HCT116 (cell line): ENCODE measurements at regions not wholly inside any gene's neighbourhood (a gene's known extent, or its start where the extent isn't known, plus 50 kb on each side); places are given as distances from the start of the nearest gene placed in this dataset.

Experiments
- ATAC-seq: fragments of 200-7000 bp; cut with Tn5 transposase; 2 replicates; pipeline ENCODE4 v1.9.1; 2020; ENCODE audit warnings: mild to moderate bottlenecking, moderate library complexity
- BruUV-seq: library from RNA; stranded (reverse); fragments of 400-500 nt; replicated peaks from 2 replicates; lab custom pipeline; 2021; lab: Mats Ljungman, UMichigan
- CTCF ChIA-PET: fragments of 300-600 bp; sonication (Branson Sonifier 250); formaldehyde crosslinking; loops from one replicate; lab custom pipeline; 2021; ENCODE audit warnings: antibody characterized with exemption; lab: Charles Lee
- POLR2A ChIA-PET: fragments of 300-600, 350-600 bp; sonication (Branson Sonifier 250); formaldehyde crosslinking; loops from one replicate; lab custom pipeline; 2021; ENCODE audit warnings: antibody characterized with exemption; lab: Charles Lee
- RAD21 ChIA-PET, 2 experiments: fragments of 300-600 bp; sonication (Branson Sonifier 250); formaldehyde crosslinking; loops; one replicate each; lab custom pipeline; 2023; ENCODE audit warnings: low total read pairs in 2 of 2; ENCODE audit not compliant: uncharacterized antibody in 2 of 2, unreplicated experiment in 2 of 2, low non-redundant PET in 1 of 2; lab: Charles Lee
- DNase-seq: peaks from one replicate; pipeline ENCODE4 v3.0.0-alpha.2; 2010; ENCODE audit warnings: low read depth, low spot score
- H2AFZ ChIP-seq: fragments of 200-600 bp; shearing (Covaris generic), sonication (generic); 2 replicates; pipeline ENCODE4 v1.6.1; 2017; ENCODE audit warnings: low read depth, mixed run types, mixed read lengths, antibody characterized with exemption, low read length; ENCODE audit not compliant: poor library complexity, severe bottlenecking
- H3K27ac ChIP-seq: 2 replicates; pipeline ENCODE4 v1.5.1; 2012; ENCODE audit warnings: low read depth, low read length
- H3K27me3 ChIP-seq: fragments of 200-600 bp; sonication (generic); 2 replicates; pipeline ENCODE4 v1.6.1; 2016; ENCODE audit warnings: mixed run types, low read length, mixed read lengths; ENCODE audit not compliant: insufficient read depth
- H3K36me3 ChIP-seq, 2 experiments: fragments of 200-500 bp in 1 of 2; fragments of 200-600 bp in 1 of 2; sonication (Bioruptor generic) in 1 of 2; sonication (generic) in 1 of 2; 2 replicates each; pipeline versions ENCODE4 v1.5.1 to v1.6.1; 2014 to 2016; ENCODE audit warnings: low read length in 2 of 2, inconsistent platforms in 1 of 2, mixed read lengths in 1 of 2, mixed run types in 1 of 2; ENCODE audit not compliant: insufficient read depth in 2 of 2, control insufficient read depth in 1 of 2
- H3K4me1 ChIP-seq, 2 experiments: fragments of 200-600 bp in 1 of 2; sonication (generic) in 1 of 2; 2 replicates each; pipeline versions ENCODE4 v1.5.1 to v1.6.1; 2012 to 2017; ENCODE audit warnings: low read length in 2 of 2, inconsistent platforms in 1 of 2, mild to moderate bottlenecking in 1 of 2, mixed read lengths in 1 of 2, mixed run types in 1 of 2, moderate library complexity in 1 of 2; ENCODE audit not compliant: insufficient read depth in 2 of 2, control insufficient read depth in 1 of 2
- H3K4me2 ChIP-seq: fragments of 200-600 bp; sonication (generic); 2 replicates; pipeline ENCODE4 v1.6.1; 2017; ENCODE audit warnings: mixed run types, low read length, mixed read lengths
- H3K4me3 ChIP-seq, 2 experiments: fragments of 200-600 bp in 1 of 2; sonication (generic) in 1 of 2; replicated peaks in 1 of 2; 2 replicates each; pipeline ENCODE4 v1.5.1; 2011 to 2016; ENCODE audit warnings: low read length in 2 of 2, control low read depth in 1 of 2, low read depth in 1 of 2, mild to moderate bottlenecking in 1 of 2, mixed read lengths in 1 of 2, mixed run types in 1 of 2
- H3K79me2 ChIP-seq: fragments of 200-600 bp; sonication (generic); 2 replicates; pipeline ENCODE4 v1.6.1; 2017; ENCODE audit warnings: mild to moderate bottlenecking, mixed run types, low read length, moderate library complexity, mixed read lengths; ENCODE audit not compliant: insufficient read depth
- H3K9ac ChIP-seq: fragments of 200-600 bp; sonication (generic); 2 replicates; pipeline ENCODE4 v1.6.1; 2016; ENCODE audit warnings: low read length, mixed read lengths
- H3K9me2 ChIP-seq: fragments of 200-600 bp; sonication (generic), shearing (Covaris generic); 2 replicates; pipeline ENCODE4 v1.6.1; 2017; ENCODE audit warnings: mixed run types, mild to moderate bottlenecking, moderate library complexity; ENCODE audit not compliant: insufficient read depth
- H3K9me3 ChIP-seq, 2 experiments: fragments of 200-500 bp in 1 of 2; fragments of 200-600 bp in 1 of 2; sonication (Bioruptor generic) in 1 of 2; sonication (generic) in 1 of 2; 2 replicates each; pipeline ENCODE4 v1.6.1; 2014 to 2017; ENCODE audit warnings: low read length in 2 of 2, mixed read lengths in 2 of 2, inconsistent platforms in 1 of 2, low read depth in 1 of 2, mild to moderate bottlenecking in 1 of 2, mixed run types in 1 of 2, moderate library complexity in 1 of 2; ENCODE audit not compliant: control insufficient read depth in 1 of 2, insufficient read depth in 1 of 2
- H4K20me1 ChIP-seq: fragments of 200-600 bp; sonication (generic), shearing (Covaris generic); 2 replicates; pipeline ENCODE4 v1.6.1; 2017; ENCODE audit warnings: mixed run types, mild to moderate bottlenecking, moderate library complexity; ENCODE audit not compliant: insufficient read depth
- ATF3 ChIP-seq: IDR thresholded peaks from 2 replicates; pipeline ENCODE4 v1.6.1; 2012
- CBX3 ChIP-seq: IDR thresholded peaks from 2 replicates; pipeline ENCODE4 v1.6.1; 2012; ENCODE audit warnings: low read depth
- CEBPB ChIP-seq: IDR thresholded peaks from 2 replicates; pipeline ENCODE4 v1.6.1; 2012; ENCODE audit warnings: low read depth
- CTCF ChIP-seq, 3 experiments: fragments of 200-600 bp in 1 of 3; sonication (generic) in 1 of 3; IDR thresholded peaks in 2 of 3; conservative IDR thresholded peaks in 1 of 3; 2 replicates each; pipeline ENCODE4 v1.5.1; 2012 to 2017; ENCODE audit warnings: low read depth in 2 of 3, low read length in 2 of 3, antibody characterized with exemption in 1 of 3, borderline replicate concordance in 1 of 3, control low read depth in 1 of 3, mild to moderate bottlenecking in 1 of 3, mixed read lengths in 1 of 3, mixed run types in 1 of 3, moderate library complexity in 1 of 3; ENCODE audit not compliant: insufficient read depth in 1 of 3
- ELF1 ChIP-seq: IDR thresholded peaks from 2 replicates; pipeline ENCODE4 v1.6.1; 2012; ENCODE audit warnings: low read depth, borderline replicate concordance
- EZH2 ChIP-seq: fragments of 200-600 bp; sonication (generic); IDR thresholded peaks from 2 replicates; pipeline ENCODE4 v1.6.1; 2017; ENCODE audit warnings: antibody characterized with exemption, mixed run types
- EZH2phosphoT487 ChIP-seq: fragments of 200-600 bp; IDR thresholded peaks from 2 replicates; pipeline ENCODE4 v1.6.1; 2018; ENCODE audit warnings: antibody characterized with exemption, borderline replicate concordance
- FOSL1 ChIP-seq: IDR thresholded peaks from 2 replicates; pipeline ENCODE4 v1.6.1; 2012; ENCODE audit warnings: low read depth
- JUND ChIP-seq: IDR thresholded peaks from 2 replicates; pipeline ENCODE4 v1.6.1; 2012
- MAX ChIP-seq: IDR thresholded peaks from 2 replicates; pipeline ENCODE4 v1.6.1; 2012
- POLR2A ChIP-seq: IDR thresholded peaks from 2 replicates; pipeline ENCODE4 v1.7.0; 2011; ENCODE audit warnings: borderline replicate concordance; ENCODE audit not compliant: insufficient read depth, insufficient read length; ENCODE audit errors: extremely low read depth
- RAD21 ChIP-seq: IDR thresholded peaks from 2 replicates; pipeline ENCODE4 v1.6.1; 2012; ENCODE audit warnings: low read depth, mild to moderate bottlenecking
- SIN3A ChIP-seq: IDR thresholded peaks from 2 replicates; pipeline ENCODE4 v1.6.1; 2012; ENCODE audit warnings: low read depth
- SRF ChIP-seq: IDR thresholded peaks from 2 replicates; pipeline ENCODE4 v1.6.1; 2012; ENCODE audit warnings: low read depth
- TCF7L2 ChIP-seq: IDR thresholded peaks from 2 replicates; pipeline ENCODE4 v1.7.0; 2011; ENCODE audit warnings: borderline replicate concordance, inconsistent platforms; ENCODE audit not compliant: insufficient read depth, insufficient read length; ENCODE audit errors: extremely low read depth
- ZBTB33 ChIP-seq: IDR thresholded peaks from 2 replicates; pipeline ENCODE4 v1.6.1; 2011; ENCODE audit warnings: mild to moderate bottlenecking, low read length, moderate library complexity; ENCODE audit not compliant: insufficient replicate concordance; ENCODE audit errors: extremely low read depth
- ZNF274 ChIP-seq: fragments of 200-500 bp; sonication (Bioruptor generic); IDR thresholded peaks from 2 replicates; pipeline ENCODE4 v1.6.1; 2014; ENCODE audit warnings: mild to moderate bottlenecking, low read depth, low read length, inconsistent platforms
- intact Hi-C: fragments of 100-400 bp; cut with micrococcal nuclease; formaldehyde crosslinking; loops from 2 replicates; pipeline ENCODE4 v1.10.0; 2022

GRCh38 chr2:225165052-225165451 lies 122.8 kb upstream of the DOCK10 start:
- H3K36me3 ChIP-seq: no peaks in the 10 kb centered on the region
- H3K9me3 ChIP-seq: no peaks in the 10 kb centered on the region
- no peaks in the 10 kb centered on the region for H3K9me2 ChIP-seq
- no peak overlapping the region for H3K9ac ChIP-seq
- POLR2A ChIA-PET: no interaction called here
- H3K4me1 ChIP-seq: no peaks in the 10 kb centered on the region
- DNase-seq (no peak), ATAC-seq (no peak)
- no peak overlapping the region for H3K27ac ChIP-seq
- no peak for TF ChIP-seq ZNF274
- no peak for TF ChIP-seq EZH2phosphoT487
- TF ChIP-seq SIN3A: no peak
- no peak for TF ChIP-seq RAD21
- no peak for TF ChIP-seq FOSL1
- no peak for TF ChIP-seq SRF
- no peak for TF ChIP-seq ZBTB33
- TF ChIP-seq ELF1: no peak
- no peak for TF ChIP-seq CEBPB
- TF ChIP-seq JUND: no peak
- TF ChIP-seq EZH2: no peak
- no peak for TF ChIP-seq CTCF (IDR thresholded peaks at IDR 0.05 in 2 of 3, conservative IDR thresholded peaks at IDR 0.05 in 1 of 3; ENCODE audit: borderline replicate concordance in 1 of 3, insufficient read depth in 1 of 3, low read depth in 2 of 3, low read length in 2 of 3)
- TF ChIP-seq MAX: no peak
- TF ChIP-seq TCF7L2: no peak
- no peak for TF ChIP-seq CBX3
- TF ChIP-seq ATF3: no peak
- no peak for TF ChIP-seq POLR2A
- intact Hi-C loops: no loop called here
- no peak overlapping the region for H3K4me3 ChIP-seq
- RAD21 ChIA-PET: no interaction called here
- H3K27me3 ChIP-seq: no peaks in the 10 kb centered on the region
- CTCF ChIA-PET: no interaction called here
- BruUV-seq: no TSS peak
- no peak overlapping the region for H3K4me2 ChIP-seq
- no peaks in the 10 kb centered on the region for H3K79me2 ChIP-seq
- no peak overlapping the region for H2AFZ ChIP-seq
- no peaks in the 10 kb centered on the region for H4K20me1 ChIP-seq
